GM21423 (cell line): ENCODE measurements at regions not wholly inside any gene's neighbourhood (a gene's known extent, or its start where the extent isn't known, plus 50 kb on each side); places are given as distances from the start of the nearest gene placed in this dataset.

Source experiments
- ATAC-seq: cut with Tn5 transposase; IDR thresholded peaks from one replicate; pipeline ENCODE4 v1.9.1; 2021; ENCODE audit warnings: mild to moderate bottlenecking, moderate library complexity; ENCODE audit not compliant: unreplicated experiment

GRCh38 chr17:55668312-55668920 is 54.2 kb downstream of the TMEM100 start:
- no peak for ATAC-seq

- no peak for ATAC-seq
Observed at GRCh38 chr17:55666806-55667205, 55.9 kb downstream of the TMEM100 start.

GRCh38 chr17:55664287-55664686 is 58.4 kb downstream of the TMEM100 start:
- no peak for ATAC-seq

GRCh38 chr17:55663400-55663799 is 59.3 kb downstream of the TMEM100 start:
- no peak for ATAC-seq

GRCh38 chr17:55661963-55662834 is 60.5 kb downstream of the TMEM100 start:
- ATAC-seq: no peak

- no peak for ATAC-seq
Observed at GRCh38 chr17:55661256-55661758, 61.4 kb downstream of the TMEM100 start.

GRCh38 chr17:55660178-55660886 is 62.3 kb downstream of the TMEM100 start:
- no peak for ATAC-seq

- ATAC-seq: no peak
Observed at GRCh38 chr17:55659661-55660060, 63.0 kb downstream of the TMEM100 start.

- no peak for ATAC-seq
Observed at GRCh38 chr17:55655777-55656176, 66.9 kb downstream of the TMEM100 start.

GRCh38 chr17:55654821-55655220 is 67.8 kb downstream of the TMEM100 start:
- ATAC-seq: no peak

GRCh38 chr17:55654022-55654421 is 68.6 kb downstream of the TMEM100 start:
- ATAC-seq: no peak

- no peak for ATAC-seq
Observed at GRCh38 chr17:55652825-55653224, 69.8 kb downstream of the TMEM100 start.

GRCh38 chr17:55652114-55652823 is 70.4 kb downstream of the TMEM100 start:
- ATAC-seq: no peak

GRCh38 chr17:55649957-55650597 is 72.6 kb downstream of the TMEM100 start:
- ATAC-seq: no peak

- ATAC-seq: no peak
Observed at GRCh38 chr17:55648086-55648485, 74.6 kb downstream of the TMEM100 start.

GRCh38 chr17:55645361-55645760 is 77.3 kb downstream of the TMEM100 start:
- no peak for ATAC-seq

GRCh38 chr17:55644346-55644745 is 78.3 kb downstream of the TMEM100 start:
- no peak for ATAC-seq

- no peak for ATAC-seq
Observed at GRCh38 chr17:55642741-55643140, 79.9 kb downstream of the TMEM100 start.

- ATAC-seq: no peak
Observed at GRCh38 chr17:55641676-55642081, 81.0 kb downstream of the TMEM100 start.

GRCh38 chr17:55639096-55639495 is 83.6 kb downstream of the TMEM100 start:
- no peak for ATAC-seq
